Astrocyte (in vitro differentiated cells and primary cell): ENCODE measurements at regions not wholly inside any gene's neighbourhood (a gene's known extent, or its start where the extent isn't known, plus 50 kb on each side); places are given as distances from the start of the nearest gene placed in this dataset.

Experiments used
- DNase-seq: peaks from one replicate; pipeline ENCODE4 v3.0.0-alpha.2; 2010; ENCODE audit warnings: low read depth
- FAIRE-seq: peaks from 2 replicates; lab custom pipeline; 2011; peaks lifted over from hg19 to GRCh38; lab: Jason Lieb, UNC
- H2AFZ ChIP-seq: 2 replicates; pipeline ENCODE4 v1.6.0; 2012; ENCODE audit warnings: low read depth, low read length, inconsistent platforms
- H3K27ac ChIP-seq: 2 replicates; pipeline ENCODE4 v1.5.1; 2011; ENCODE audit warnings: low read depth, low read length, inconsistent platforms
- H3K27me3 ChIP-seq: 2 replicates; pipeline ENCODE4 v1.6.0; 2011; ENCODE audit warnings: low read length, inconsistent platforms; ENCODE audit not compliant: insufficient read depth
- H3K36me3 ChIP-seq: 2 replicates; pipeline ENCODE4 v1.5.1; 2011; ENCODE audit warnings: low read length, inconsistent platforms; ENCODE audit not compliant: insufficient read depth
- H3K4me1 ChIP-seq: 2 replicates; pipeline ENCODE4 v1.5.1; 2011; ENCODE audit warnings: low read length, inconsistent platforms; ENCODE audit not compliant: insufficient read depth
- H3K4me2 ChIP-seq: 2 replicates; pipeline ENCODE4 v1.6.0; 2012; ENCODE audit warnings: low read length, inconsistent platforms
- H3K4me3 ChIP-seq: 2 replicates; pipeline ENCODE4 v1.5.1; 2011; ENCODE audit warnings: low read depth, mild to moderate bottlenecking, low read length, inconsistent platforms; ENCODE audit not compliant: insufficient read depth
- H3K79me2 ChIP-seq: 2 replicates; pipeline ENCODE4 v1.6.0; 2012; ENCODE audit warnings: mild to moderate bottlenecking, low read length, inconsistent platforms; ENCODE audit not compliant: insufficient read depth
- H3K9ac ChIP-seq: 2 replicates; pipeline ENCODE4 v1.6.0; 2012; ENCODE audit warnings: mild to moderate bottlenecking, low read length, inconsistent platforms
- H3K9me3 ChIP-seq: 2 replicates; pipeline ENCODE4 v1.5.1; 2012; ENCODE audit warnings: low read depth, mild to moderate bottlenecking, low read length, inconsistent platforms; ENCODE audit not compliant: insufficient read depth
- H4K20me1 ChIP-seq: 2 replicates; pipeline ENCODE4 v1.6.0; 2012; ENCODE audit warnings: low read length, inconsistent platforms; ENCODE audit not compliant: insufficient read depth
- H3K27ac Mint-ChIP-seq: one replicate; pipeline ENCODE4 v1.8.0; 2021; ENCODE audit warnings: mild to moderate bottlenecking, mixed read lengths; ENCODE audit not compliant: unreplicated experiment
- H3K27me3 Mint-ChIP-seq: one replicate; pipeline ENCODE4 v1.8.0; 2021; ENCODE audit warnings: low read depth, mixed read lengths; ENCODE audit not compliant: unreplicated experiment
- H3K36me3 Mint-ChIP-seq: one replicate; pipeline ENCODE4 v1.8.0; 2021; ENCODE audit warnings: low read depth, mixed read lengths; ENCODE audit not compliant: unreplicated experiment
- H3K4me1 Mint-ChIP-seq: one replicate; pipeline ENCODE4 v1.8.0; 2021; ENCODE audit warnings: low read depth, mixed read lengths; ENCODE audit not compliant: unreplicated experiment
- H3K4me3 Mint-ChIP-seq: one replicate; pipeline ENCODE4 v1.8.0; 2021; ENCODE audit warnings: mild to moderate bottlenecking, moderate library complexity, mixed read lengths; ENCODE audit not compliant: unreplicated experiment
- H3K9me3 Mint-ChIP-seq: one replicate; pipeline ENCODE4 v1.8.0; 2021; ENCODE audit warnings: mild to moderate bottlenecking, mixed read lengths; ENCODE audit not compliant: unreplicated experiment
- CTCF ChIP-seq: IDR thresholded peaks from 2 replicates; pipeline ENCODE4 v1.5.1; 2011; ENCODE audit warnings: low read depth, mild to moderate bottlenecking, inconsistent platforms, low read length, moderate library complexity; ENCODE audit not compliant: insufficient read depth
- EZH2 ChIP-seq: IDR thresholded peaks from 2 replicates; pipeline ENCODE4 v1.6.1; 2012; ENCODE audit warnings: mild to moderate bottlenecking, low read length, inconsistent platforms; ENCODE audit not compliant: insufficient read depth

GRCh38 chr3:132160198-132160597 lies 125.4 kb upstream of the CPNE4 start:
- Histone ChIP-seq H3K79me2 (no peaks in the 10 kb centered on the region), H3K4me3 (no peak overlapping the region), H4K20me1 (no peaks in the 10 kb centered on the region), H3K9ac (no peak overlapping the region), H3K9me3 (no peaks in the 10 kb centered on the region), H3K27me3 (no peaks in the 10 kb centered on the region), H2AFZ (no peak overlapping the region), H3K36me3 (no peaks in the 10 kb centered on the region), H3K4me1 (no peaks in the 10 kb centered on the region), H3K4me2 (no peak overlapping the region), H3K27ac (no peak overlapping the region)
- FAIRE-seq (no peak), DNase-seq (no peak)
- Mint-ChIP-seq H3K27me3 (peaks cover 8% of the 10 kb centered on the region), H3K36me3 (no peaks in the 10 kb centered on the region), H3K4me3 (no peak overlapping the region), H3K9me3 (no peaks in the 10 kb centered on the region), H3K4me1 (no peaks in the 10 kb centered on the region), H3K27ac (no peak overlapping the region)
- TF ChIP-seq EZH2 (no peak), CTCF (no peak)

GRCh38 chr3:132161608-132162007 lies 126.8 kb upstream of the CPNE4 start:
- Histone ChIP-seq H2AFZ (no peak overlapping the region), H3K4me1 (no peaks in the 10 kb centered on the region), H4K20me1 (no peaks in the 10 kb centered on the region), H3K27ac (no peak overlapping the region), H3K27me3 (no peaks in the 10 kb centered on the region), H3K4me3 (no peak overlapping the region), H3K36me3 (no peaks in the 10 kb centered on the region), H3K9ac (no peak overlapping the region), H3K4me2 (no peak overlapping the region), H3K9me3 (no peaks in the 10 kb centered on the region), H3K79me2 (no peaks in the 10 kb centered on the region)
- Mint-ChIP-seq H3K9me3 (peaks cover 2% of the 10 kb centered on the region), H3K27ac (no peak overlapping the region), H3K4me1 (no peaks in the 10 kb centered on the region), H3K36me3 (no peaks in the 10 kb centered on the region), H3K27me3 (peaks cover 3% of the 10 kb centered on the region), H3K4me3 (no peak overlapping the region)
- TF ChIP-seq EZH2 (no peak), CTCF (no peak)
- DNase-seq (no peak), FAIRE-seq (no peak)

GRCh38 chr3:132164469-132165092 lies 129.8 kb upstream of the CPNE4 start:
- Histone ChIP-seq H3K27me3 (no peaks in the 10 kb centered on the region), H3K4me2 (no peak overlapping the region), H3K27ac (no peak overlapping the region), H3K79me2 (no peaks in the 10 kb centered on the region), H3K9ac (no peak overlapping the region), H3K4me1 (no peaks in the 10 kb centered on the region), H3K36me3 (no peaks in the 10 kb centered on the region), H4K20me1 (no peaks in the 10 kb centered on the region), H2AFZ (no peak overlapping the region), H3K9me3 (no peaks in the 10 kb centered on the region), H3K4me3 (no peak overlapping the region)
- FAIRE-seq (no peak), DNase-seq (peak; percentile 17)
- no peaks in the 10 kb centered on the region for H3K27me3 Mint-ChIP-seq
- no peak for TF ChIP-seq CTCF
- no peak for TF ChIP-seq EZH2
- H3K27ac Mint-ChIP-seq, result no peak overlapping the region
- peaks cover 2% of the 10 kb centered on the region for H3K9me3 Mint-ChIP-seq
- H3K4me3 Mint-ChIP-seq, result no peak overlapping the region
- no peaks in the 10 kb centered on the region for H3K36me3 Mint-ChIP-seq
- no peaks in the 10 kb centered on the region for H3K4me1 Mint-ChIP-seq
